HG03175 (cell line): ENCODE measurements at regions not wholly inside any gene's neighbourhood (a gene's known extent, or its start where the extent isn't known, plus 50 kb on each side); places are given as distances from the start of the nearest gene placed in this dataset.
"Not testable (repeated sequence)": the region's sequence is repeated elsewhere in the genome, so short reads cannot be mapped to it uniquely, and the experiment has no call there.

Experiments used
- ATAC-seq: cut with Tn5 transposase; IDR thresholded peaks from one replicate; pipeline ENCODE4 v1.9.1; 2021; ENCODE audit warnings: mild to moderate bottlenecking, moderate library complexity; ENCODE audit not compliant: unreplicated experiment

DNA sequence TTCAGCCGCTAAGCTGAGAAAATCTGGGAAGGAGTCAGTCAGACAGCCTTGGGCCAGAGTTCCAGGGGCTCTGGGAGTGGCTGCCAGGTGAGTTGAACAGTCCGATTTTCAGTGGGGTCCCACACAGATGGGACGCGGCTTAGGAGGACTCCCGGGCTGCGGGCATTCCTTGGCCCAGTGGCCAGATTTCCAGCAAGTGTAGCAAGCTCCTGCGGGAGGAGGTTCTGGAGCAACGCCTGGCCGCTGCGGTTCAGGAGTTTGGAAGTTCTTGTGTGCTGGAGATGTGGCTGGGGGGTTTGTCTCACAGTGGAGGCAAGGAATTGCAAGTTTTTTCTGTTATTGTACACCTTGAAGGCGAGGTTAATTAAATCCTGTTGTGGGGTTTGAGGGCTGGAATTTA, 1020.1 kb upstream of the MANEA start:
- not testable (repeated sequence) for ATAC-seq

DNA sequence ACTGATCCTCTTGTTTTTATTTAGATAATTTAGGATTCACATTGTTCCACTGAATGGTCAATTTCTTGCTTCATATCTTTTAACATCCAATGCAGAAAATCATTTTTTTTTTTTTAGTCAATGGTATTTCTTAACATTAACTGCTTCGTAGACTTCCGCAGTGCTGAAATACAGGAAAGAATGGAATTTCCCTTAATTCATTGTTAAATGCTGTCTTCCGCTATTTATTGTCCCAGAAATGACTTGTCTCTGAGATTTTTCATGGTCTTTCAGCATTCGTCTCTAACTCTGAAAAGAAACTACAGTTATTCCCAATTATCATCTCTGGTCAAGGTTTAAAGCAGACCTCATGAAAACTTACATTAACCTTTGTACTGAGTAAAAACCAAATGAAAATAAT, 1029.1 kb upstream of the MANEA start:
- no peak for ATAC-seq

GRCh38 chr6:94535798-94536197, 1041.5 kb upstream of the MANEA start:
- ATAC-seq, result no peak

- ATAC-seq, result no peak
These were observed 1065.7 kb upstream of the MANEA start for GRCh38 chr6:94511502-94512088.

DNA sequence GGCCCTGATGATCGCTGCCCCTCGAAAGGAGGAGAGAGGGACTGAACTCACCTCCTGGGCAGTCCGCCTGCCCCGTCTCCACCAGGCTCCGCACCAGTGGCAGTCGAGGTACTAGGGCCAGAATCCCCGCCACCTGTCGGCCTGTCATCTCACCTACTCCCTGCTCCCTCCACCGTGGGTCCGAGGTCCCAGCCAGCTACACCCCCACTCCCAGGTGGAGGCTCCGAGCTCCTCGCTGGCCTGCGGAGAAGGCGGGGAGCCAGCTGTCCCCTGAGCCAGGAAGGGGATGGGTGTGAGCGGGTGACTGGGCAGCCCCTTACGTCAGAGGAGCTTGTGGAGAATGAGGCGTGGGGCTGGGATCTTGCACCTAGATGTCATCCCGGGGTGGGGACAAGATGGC, 1066.5 kb upstream of the MANEA start:
- ATAC-seq, result no peak

DNA sequence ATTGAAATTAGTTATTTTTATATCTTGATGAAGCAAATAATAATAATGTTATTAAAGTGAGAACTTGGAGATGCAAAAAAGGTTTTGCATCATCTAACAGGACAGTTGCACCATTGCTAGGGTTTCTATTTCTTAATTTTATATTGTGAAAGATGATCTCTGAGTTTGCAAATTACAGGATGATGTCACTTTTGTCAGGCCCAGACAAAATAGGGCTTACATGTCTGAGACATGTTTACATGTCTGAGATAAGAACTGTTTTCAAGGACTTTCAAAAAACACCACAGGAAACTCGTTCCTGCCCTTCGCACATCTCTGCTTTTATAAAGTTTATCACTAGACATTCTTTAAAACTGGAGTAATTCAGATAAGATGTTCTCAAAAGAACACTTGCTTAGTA, 1075.8 kb upstream of the MANEA start:
- no peak for ATAC-seq

GRCh38 chr6:94498099-94498498, 1078.7 kb upstream of the EPHA7 start:
- no peak for ATAC-seq

DNA sequence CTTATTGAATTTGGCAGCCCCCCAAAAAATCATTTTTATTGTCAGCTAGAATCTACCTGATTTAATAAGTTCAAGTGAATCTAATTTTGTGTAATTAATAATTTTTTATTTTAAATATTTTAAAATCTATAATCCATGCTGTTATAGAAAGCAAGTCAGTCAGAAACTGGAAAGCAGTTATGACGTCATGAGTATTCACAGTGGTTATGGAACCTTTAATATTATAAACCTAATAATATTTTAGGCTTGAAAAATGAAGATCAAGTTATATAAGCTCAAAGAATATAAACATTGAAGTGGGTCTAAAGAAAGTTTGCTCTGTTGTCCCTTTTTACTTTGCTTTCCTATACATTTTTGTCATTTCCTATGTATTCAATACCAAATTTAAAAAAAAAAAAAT, 1075.1 kb upstream of the EPHA7 start:
- ATAC-seq, result no peak

- no peak for ATAC-seq
These were observed 1068.0 kb upstream of the EPHA7 start for GRCh38 chr6:94487371-94487770.

DNA sequence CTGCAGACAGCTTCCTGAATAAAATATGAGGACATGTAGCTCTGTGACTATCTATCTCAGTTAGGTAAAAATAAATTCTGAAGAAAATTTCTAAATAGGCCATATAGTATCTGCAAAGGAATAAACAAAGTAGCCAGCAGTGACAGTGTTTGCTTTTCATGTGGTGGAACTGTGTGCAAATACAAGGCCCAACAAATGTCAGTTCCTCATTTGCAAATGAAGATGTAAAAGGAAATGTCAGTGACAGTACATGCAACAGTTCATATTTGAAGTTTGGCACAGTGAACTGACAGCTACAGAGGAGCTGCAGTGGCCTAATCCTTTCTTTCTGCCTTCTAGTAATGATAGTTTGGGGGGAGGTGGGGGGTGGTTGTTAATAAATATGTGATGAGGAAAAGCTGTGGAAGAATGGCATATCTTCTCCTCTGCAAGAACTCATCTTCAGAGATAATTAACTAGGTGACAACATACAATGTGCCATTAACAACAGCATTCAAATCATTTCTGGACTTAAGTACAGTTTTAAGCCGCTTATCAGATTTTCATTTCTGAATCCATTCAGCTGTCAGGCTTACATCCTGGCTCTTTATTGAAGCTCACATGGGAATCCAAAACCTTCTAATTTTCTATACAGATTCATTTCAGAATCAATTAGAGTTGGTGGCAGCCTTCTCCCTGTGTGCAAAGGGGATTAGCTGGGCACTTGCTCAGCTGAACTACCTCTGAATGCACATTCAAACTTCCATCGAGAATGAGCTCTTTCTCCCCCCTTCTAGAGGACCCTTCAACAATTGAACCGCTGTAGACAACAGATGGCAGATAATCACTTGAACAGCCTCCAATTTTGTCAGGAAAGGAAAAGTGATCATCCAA, 1059.0 kb upstream of the EPHA7 start:
- ATAC-seq, result no peak

- ATAC-seq, result no peak
These were observed 1049.5 kb upstream of the EPHA7 start for GRCh38 chr6:94468830-94469229.

DNA sequence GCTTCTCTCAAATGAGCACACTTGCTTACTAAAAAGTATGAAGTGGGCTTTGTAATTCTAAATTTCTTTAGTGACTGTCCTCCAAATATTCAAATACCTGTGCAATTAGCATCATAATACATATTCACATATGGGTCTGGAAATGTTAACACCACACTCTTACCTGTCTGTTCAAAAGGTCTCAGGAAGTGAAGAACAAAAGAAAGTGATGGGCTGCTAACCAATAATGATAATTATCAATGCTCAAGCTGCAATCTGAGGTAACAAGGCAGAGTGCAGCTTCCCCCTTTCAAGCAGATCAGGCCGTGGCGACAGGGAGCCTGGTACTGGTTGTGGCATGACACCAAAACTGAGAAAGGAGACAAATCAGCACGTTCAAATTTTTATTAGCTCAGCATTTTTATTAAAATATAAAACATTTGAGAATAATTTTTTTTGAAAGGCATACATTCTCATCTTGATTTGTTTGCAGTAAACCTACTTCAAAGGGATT, 1044.7 kb upstream of the EPHA7 start:
- ATAC-seq, result no peak

- ATAC-seq, result no peak
These were observed 1043.9 kb upstream of the EPHA7 start for GRCh38 chr6:94463306-94463705.

- ATAC-seq, result no peak
These were observed 1042.9 kb upstream of the EPHA7 start for GRCh38 chr6:94462231-94462630.

DNA sequence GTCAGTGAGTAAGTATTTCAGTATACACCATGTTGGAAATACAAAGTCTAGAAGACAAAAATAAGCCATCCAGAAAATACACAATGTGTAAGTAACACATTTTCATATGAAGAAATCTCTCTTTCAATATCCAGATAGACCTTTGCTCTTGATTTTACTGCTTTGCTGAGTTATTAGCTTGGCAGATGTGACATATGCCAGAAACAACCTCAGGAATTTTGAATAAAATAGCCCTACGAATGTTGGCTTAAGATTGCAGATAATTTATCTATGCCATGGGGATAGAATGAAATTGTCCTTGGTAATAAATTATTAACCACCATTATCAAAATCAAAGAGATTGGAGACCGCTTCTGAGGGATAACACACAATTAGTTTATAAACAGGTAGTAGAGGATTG, 1036.9 kb upstream of the EPHA7 start:
- ATAC-seq, result no peak

GRCh38 chr6:94454231-94454630, 1034.9 kb upstream of the EPHA7 start:
- no peak for ATAC-seq

GRCh38 chr6:94446120-94446519, 1026.8 kb upstream of the EPHA7 start:
- no peak for ATAC-seq

DNA sequence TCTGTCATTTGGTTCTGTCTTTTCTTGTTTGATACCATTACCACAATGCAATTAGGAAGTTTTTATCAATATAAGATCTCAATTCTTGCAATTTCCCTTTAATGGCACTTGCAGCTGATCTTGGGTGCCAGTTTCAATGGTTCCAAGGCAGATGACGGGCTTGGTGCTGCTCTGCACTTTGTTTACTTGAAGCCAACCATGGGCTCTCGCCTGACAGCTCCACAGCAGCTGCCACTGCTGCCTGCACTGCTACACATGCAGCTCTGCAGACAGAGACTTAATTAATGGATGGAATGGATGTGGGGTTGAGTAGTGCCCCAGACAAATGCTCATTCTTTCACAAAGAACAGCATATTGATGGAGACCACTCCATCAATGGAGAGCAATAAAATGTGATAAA, 1024.3 kb upstream of the EPHA7 start:
- no peak for ATAC-seq

GRCh38 chr6:94424692-94425091, 1005.3 kb upstream of the EPHA7 start:
- ATAC-seq, result no peak

- ATAC-seq, result no peak
These were observed 998.0 kb upstream of the EPHA7 start for GRCh38 chr6:94417363-94417762.

DNA sequence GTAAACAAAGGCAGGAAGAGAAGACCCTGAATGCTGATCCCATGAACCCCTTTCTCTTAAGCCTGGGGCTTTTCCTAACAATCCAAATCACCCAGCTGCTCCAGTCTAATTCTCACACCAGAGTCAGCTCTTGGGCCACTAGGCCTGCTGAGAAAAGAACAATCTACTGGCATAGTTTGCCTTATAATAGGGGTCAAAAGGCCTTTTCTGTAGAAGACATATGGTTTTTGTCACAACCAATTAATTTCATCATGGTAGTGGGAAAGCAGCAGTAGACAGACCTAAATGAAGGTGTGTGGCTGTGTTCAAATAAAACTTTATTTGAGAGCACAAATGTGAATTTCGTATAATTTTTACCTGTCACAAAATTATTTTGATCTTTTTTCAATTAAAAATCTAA, 994.7 kb upstream of the EPHA7 start:
- ATAC-seq, result no peak

- ATAC-seq, result no peak
These were observed 982.0 kb upstream of the EPHA7 start for GRCh38 chr6:94401311-94401710.
